HEK293 (cell line): ENCODE measurements at regions not wholly inside any gene's neighbourhood (a gene's known extent, or its start where the extent isn't known, plus 50 kb on each side); places are given as distances from the start of the nearest gene placed in this dataset.

ENCODE experiments used
- CTCF ChIA-PET: fragments of 350-600 bp; formaldehyde crosslinking; extraction: SDS; loops from one replicate; lab custom pipeline; 2021; ENCODE audit warnings: antibody characterized with exemption; lab: Yijun Ruan, JAX
- POLR2A ChIA-PET: fragments of 300-600 bp; formaldehyde crosslinking; extraction: SDS; loops from one replicate; lab custom pipeline; 2020; ENCODE audit warnings: antibody characterized with exemption, inconsistent platforms; lab: Yijun Ruan, JAX
- H3K27ac ChIP-seq: fragments of 200-500 bp; sonication (Bioruptor generic); 2 replicates; pipeline ENCODE4 v1.5.1; 2014; ENCODE audit warnings: low read depth, low read length, control low read depth, inconsistent platforms; ENCODE audit errors: extremely low read depth
- H3K36me3 ChIP-seq, 2 experiments: fragments of 200-500 bp in 1 of 2; sonication (Bioruptor generic) in 1 of 2; 1 replicate in 1 of 2; 2 replicates in 1 of 2; pipeline ENCODE4 v1.5.1; 2014 to 2017; ENCODE audit warnings: inconsistent platforms in 2 of 2, low read length in 2 of 2; ENCODE audit not compliant: control insufficient read depth in 2 of 2, insufficient read depth in 1 of 2
- H3K4me1 ChIP-seq: fragments of 200-500 bp; sonication (Bioruptor generic); 2 replicates; pipeline ENCODE4 v1.5.1; 2014; ENCODE audit warnings: mild to moderate bottlenecking, low read length, inconsistent platforms; ENCODE audit not compliant: control insufficient read depth, insufficient read depth
- H3K4me3 ChIP-seq: 2 replicates; pipeline ENCODE4 v1.5.1; 2011; ENCODE audit warnings: low read depth, mild to moderate bottlenecking, control low read depth, low read length, moderate library complexity
- H3K9me3 ChIP-seq: fragments of 200-500 bp; sonication (Bioruptor generic); 2 replicates; pipeline ENCODE4 v1.5.1; 2014; ENCODE audit warnings: low read depth, low read length, inconsistent platforms; ENCODE audit not compliant: control insufficient read depth, insufficient read depth
- AEBP2 ChIP-seq: fragments of 450-650 bp; formaldehyde crosslinking; IDR thresholded peaks from 2 replicates; pipeline ENCODE4 v1.5.1; 2016; ENCODE audit warnings: missing biosample characterization, missing genetic modification characterization, borderline replicate concordance
- MZF1 ChIP-seq: fragments of 450-650 bp; formaldehyde crosslinking; IDR thresholded peaks from 2 replicates; pipeline ENCODE4 v1.5.1; 2017; ENCODE audit warnings: missing biosample characterization, missing genetic modification characterization, borderline replicate concordance
- PATZ1 ChIP-seq: fragments of 450-650 bp; formaldehyde crosslinking; IDR thresholded peaks from 2 replicates; pipeline ENCODE4 v1.5.1; 2016; ENCODE audit warnings: missing biosample characterization, missing genetic modification characterization
- REPIN1 ChIP-seq: fragments of 450-650 bp; formaldehyde crosslinking; IDR thresholded peaks from 2 replicates; pipeline ENCODE4 v1.5.1; 2017; ENCODE audit warnings: missing biosample characterization, missing genetic modification characterization, low read depth
- ZBTB7A ChIP-seq: fragments of 450-650 bp; formaldehyde crosslinking; IDR thresholded peaks from 2 replicates; pipeline ENCODE4 v1.5.1; 2016; ENCODE audit warnings: low read depth, missing biosample characterization, missing genetic modification characterization
- ZNF133 ChIP-seq: fragments of 450-650 bp; formaldehyde crosslinking; IDR thresholded peaks from 2 replicates; pipeline ENCODE4 v1.5.1; 2016; ENCODE audit warnings: missing biosample characterization, missing genetic modification characterization
- ZNF157 ChIP-seq: fragments of 450-650 bp; formaldehyde crosslinking; IDR thresholded peaks from 2 replicates; pipeline ENCODE4 v1.5.1; 2016; ENCODE audit warnings: missing biosample characterization, missing genetic modification characterization
- ZNF169 ChIP-seq: fragments of 450-650 bp; formaldehyde crosslinking; IDR thresholded peaks from 2 replicates; pipeline ENCODE4 v1.5.1; 2016; ENCODE audit warnings: missing biosample characterization, missing genetic modification characterization
- ZNF2 ChIP-seq: fragments of 450-650 bp; formaldehyde crosslinking; IDR thresholded peaks from 2 replicates; pipeline ENCODE4 v1.5.1; 2016; ENCODE audit warnings: missing biosample characterization, missing genetic modification characterization
- ZNF202 ChIP-seq: fragments of 450-650 bp; formaldehyde crosslinking; IDR thresholded peaks from 2 replicates; pipeline ENCODE4 v1.5.1; 2016; ENCODE audit warnings: missing biosample characterization, missing genetic modification characterization, borderline replicate concordance
- ZNF292 ChIP-seq: fragments of 450-650 bp; formaldehyde crosslinking; IDR thresholded peaks from 2 replicates; pipeline ENCODE4 v1.5.1; 2016; ENCODE audit warnings: low read depth, missing biosample characterization, missing genetic modification characterization, borderline replicate concordance
- ZNF544 ChIP-seq: fragments of 450-650 bp; formaldehyde crosslinking; IDR thresholded peaks from 2 replicates; pipeline ENCODE4 v1.5.0; 2017; ENCODE audit warnings: missing biosample characterization, missing genetic modification characterization
- ZNF549 ChIP-seq: fragments of 450-650 bp; IDR thresholded peaks from 2 replicates; pipeline ENCODE4 v1.5.1; 2018; ENCODE audit warnings: missing biosample characterization, missing genetic modification characterization, mild to moderate bottlenecking, inconsistent platforms, moderate library complexity
- ZNF561 ChIP-seq: fragments of 450-650 bp; IDR thresholded peaks from 2 replicates; pipeline ENCODE4 v1.5.1; 2018; ENCODE audit warnings: missing biosample characterization, missing genetic modification characterization, borderline replicate concordance
- ZNF580 ChIP-seq: fragments of 450-650 bp; formaldehyde crosslinking; IDR thresholded peaks from 2 replicates; pipeline ENCODE4 v1.5.1; 2016; ENCODE audit warnings: missing biosample characterization, missing genetic modification characterization
- ZNF600 ChIP-seq: fragments of 450-650 bp; formaldehyde crosslinking; IDR thresholded peaks from 2 replicates; pipeline ENCODE4 v1.5.1; 2016; ENCODE audit warnings: missing biosample characterization, missing genetic modification characterization
- TF ChIP-seq, protein P1 (sequence below): fragments of 450-650 bp; formaldehyde crosslinking; IDR thresholded peaks from 2 replicates; pipeline ENCODE4 v1.5.1; 2016; ENCODE audit warnings: missing biosample characterization, missing genetic modification characterization
- TF ChIP-seq, protein P2 (sequence below): fragments of 450-650 bp; formaldehyde crosslinking; IDR thresholded peaks from 2 replicates; pipeline ENCODE4 v1.5.1; 2016; ENCODE audit warnings: missing biosample characterization, missing genetic modification characterization
- TF ChIP-seq, protein P3 (sequence below): fragments of 450-650 bp; formaldehyde crosslinking; conservative IDR thresholded peaks from 2 replicates; pipeline ENCODE4 v1.5.1; 2016; ENCODE audit warnings: low read depth, missing biosample characterization, missing genetic modification characterization

DNA sequence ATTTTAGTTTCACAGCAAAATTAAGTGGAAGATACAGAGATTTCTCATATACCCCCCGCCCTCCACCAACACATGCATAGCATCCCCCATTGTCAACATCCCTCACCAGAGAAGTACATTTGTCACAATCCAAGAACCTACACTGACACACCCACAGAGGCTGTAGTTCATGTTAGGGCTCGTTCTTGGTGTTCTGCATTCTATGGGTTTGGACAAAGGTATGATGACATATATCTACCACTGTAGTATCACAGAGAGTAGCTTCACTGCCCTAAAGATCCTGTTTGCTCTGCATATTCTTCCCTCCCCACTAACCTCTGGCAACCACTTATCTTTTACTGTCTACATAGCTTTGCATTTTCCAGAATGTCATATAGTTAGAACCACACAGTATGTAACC lies 444.6 kb upstream of the DCN start:
- Histone ChIP-seq H3K4me1 (no peaks in the 10 kb centered on the region), H3K27ac (no peak overlapping the region), H3K36me3 (no peaks in the 10 kb centered on the region), H3K9me3 (no peaks in the 10 kb centered on the region), H3K4me3 (no peak overlapping the region)
- POLR2A ChIA-PET, result no interaction called here
- TF ChIP-seq ZBTB7A (tag by site-specific recombination) (no peak), REPIN1 (tag by site-specific recombination) (no peak), ZNF580 (no peak), ZNF2 (no peak), ZNF169 (tag by site-specific recombination) (no peak), MZF1 (no peak), ZNF561 (tag by site-specific recombination) (no peak), ZNF202 (tag by site-specific recombination) (no peak), ZNF157 (tag by site-specific recombination) (no peak), PATZ1 (tag by site-specific recombination) (no peak), AEBP2 (tag by site-specific recombination) (no peak)
- TF ChIP-seq, protein P1, sequence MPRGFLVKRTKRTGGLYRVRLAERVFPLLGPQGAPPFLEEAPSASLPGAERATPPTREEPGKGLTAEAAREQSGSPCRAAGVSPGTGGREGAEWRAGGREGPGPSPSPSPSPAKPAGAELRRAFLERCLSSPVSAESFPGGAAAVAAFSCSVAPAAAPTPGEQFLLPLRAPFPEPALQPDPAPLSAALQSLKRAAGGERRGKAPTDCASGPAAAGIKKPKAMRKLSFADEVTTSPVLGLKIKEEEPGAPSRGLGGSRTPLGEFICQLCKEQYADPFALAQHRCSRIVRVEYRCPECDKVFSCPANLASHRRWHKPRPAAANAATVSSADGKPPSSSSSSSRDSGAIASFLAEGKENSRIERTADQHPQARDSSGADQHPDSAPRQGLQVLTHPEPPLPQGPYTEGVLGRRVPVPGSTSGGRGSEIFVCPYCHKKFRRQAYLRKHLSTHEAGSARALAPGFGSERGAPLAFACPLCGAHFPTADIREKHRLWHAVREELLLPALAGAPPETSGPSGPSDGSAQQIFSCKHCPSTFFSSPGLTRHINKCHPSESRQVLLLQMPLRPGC, result no peak
- TF ChIP-seq, protein P2, sequence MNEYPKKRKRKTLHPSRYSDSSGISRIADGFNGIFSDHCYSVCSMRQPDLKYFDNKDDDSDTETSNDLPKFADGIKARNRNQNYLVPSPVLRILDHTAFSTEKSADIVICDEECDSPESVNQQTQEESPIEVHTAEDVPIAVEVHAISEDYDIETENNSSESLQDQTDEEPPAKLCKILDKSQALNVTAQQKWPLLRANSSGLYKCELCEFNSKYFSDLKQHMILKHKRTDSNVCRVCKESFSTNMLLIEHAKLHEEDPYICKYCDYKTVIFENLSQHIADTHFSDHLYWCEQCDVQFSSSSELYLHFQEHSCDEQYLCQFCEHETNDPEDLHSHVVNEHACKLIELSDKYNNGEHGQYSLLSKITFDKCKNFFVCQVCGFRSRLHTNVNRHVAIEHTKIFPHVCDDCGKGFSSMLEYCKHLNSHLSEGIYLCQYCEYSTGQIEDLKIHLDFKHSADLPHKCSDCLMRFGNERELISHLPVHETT (tag by site-specific recombination), result no peak
- CTCF ChIA-PET, result no interaction called here

GRCh38 chr12:91622981-91623380 lies 440.4 kb upstream of the DCN start:
- no peaks in the 10 kb centered on the region for H3K36me3 ChIP-seq
- ChIA-PET CTCF (interaction anchor here (0.6 to 1.1 kb wide), 2 partner anchors 45 to 242 kb away, joined by 3 read pairs; no protein-coding TSS in a partner anchor), POLR2A (no interaction called here)
- H3K27ac ChIP-seq, result no peak overlapping the region
- no peaks in the 10 kb centered on the region for H3K4me1 ChIP-seq
- no peak overlapping the region for H3K4me3 ChIP-seq
- no peaks in the 10 kb centered on the region for H3K9me3 ChIP-seq
- TF ChIP-seq ZNF133 (tag by site-specific recombination) (no peak), ZNF292 (no peak), ZNF600 (tag by site-specific recombination) (no peak), ZNF544 (tag by site-specific recombination) (no peak), ZNF549 (tag by site-specific recombination) (no peak)
- TF ChIP-seq, protein P3, sequence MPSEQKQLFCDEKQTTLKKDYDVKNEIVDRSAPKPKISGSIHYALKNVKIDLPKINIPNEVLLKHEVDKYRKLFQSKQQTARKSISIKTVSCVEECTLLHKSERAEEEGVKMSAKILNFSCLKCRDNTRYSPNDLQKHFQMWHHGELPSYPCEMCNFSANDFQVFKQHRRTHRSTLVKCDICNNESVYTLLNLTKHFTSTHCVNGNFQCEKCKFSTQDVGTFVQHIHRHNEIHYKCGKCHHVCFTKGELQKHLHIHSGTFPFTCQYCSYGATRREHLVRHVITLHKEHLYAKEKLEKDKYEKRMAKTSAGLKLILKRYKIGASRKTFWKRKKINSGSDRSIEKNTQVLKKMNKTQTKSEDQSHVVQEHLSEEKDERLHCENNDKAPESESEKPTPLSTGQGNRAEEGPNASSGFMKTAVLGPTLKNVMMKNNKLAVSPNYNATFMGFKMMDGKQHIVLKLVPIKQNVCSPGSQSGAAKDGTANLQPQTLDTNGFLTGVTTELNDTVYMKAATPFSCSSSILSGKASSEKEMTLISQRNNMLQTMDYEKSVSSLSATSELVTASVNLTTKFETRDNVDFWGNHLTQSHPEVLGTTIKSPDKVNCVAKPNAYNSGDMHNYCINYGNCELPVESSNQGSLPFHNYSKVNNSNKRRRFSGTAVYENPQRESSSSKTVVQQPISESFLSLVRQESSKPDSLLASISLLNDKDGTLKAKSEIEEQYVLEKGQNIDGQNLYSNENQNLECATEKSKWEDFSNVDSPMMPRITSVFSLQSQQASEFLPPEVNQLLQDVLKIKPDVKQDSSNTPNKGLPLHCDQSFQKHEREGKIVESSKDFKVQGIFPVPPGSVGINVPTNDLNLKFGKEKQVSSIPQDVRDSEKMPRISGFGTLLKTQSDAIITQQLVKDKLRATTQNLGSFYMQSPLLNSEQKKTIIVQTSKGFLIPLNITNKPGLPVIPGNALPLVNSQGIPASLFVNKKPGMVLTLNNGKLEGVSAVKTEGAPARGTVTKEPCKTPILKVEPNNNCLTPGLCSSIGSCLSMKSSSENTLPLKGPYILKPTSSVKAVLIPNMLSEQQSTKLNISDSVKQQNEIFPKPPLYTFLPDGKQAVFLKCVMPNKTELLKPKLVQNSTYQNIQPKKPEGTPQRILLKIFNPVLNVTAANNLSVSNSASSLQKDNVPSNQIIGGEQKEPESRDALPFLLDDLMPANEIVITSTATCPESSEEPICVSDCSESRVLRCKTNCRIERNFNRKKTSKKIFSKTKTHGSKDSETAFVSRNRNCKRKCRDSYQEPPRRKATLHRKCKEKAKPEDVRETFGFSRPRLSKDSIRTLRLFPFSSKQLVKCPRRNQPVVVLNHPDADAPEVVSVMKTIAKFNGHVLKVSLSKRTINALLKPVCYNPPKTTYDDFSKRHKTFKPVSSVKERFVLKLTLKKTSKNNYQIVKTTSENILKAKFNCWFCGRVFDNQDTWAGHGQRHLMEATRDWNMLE (tag by site-specific recombination), result no peak
